H1 (cell line): ENCODE measurements at regions not wholly inside any gene's neighbourhood (a gene's known extent, or its start where the extent isn't known, plus 50 kb on each side); places are given as distances from the start of the nearest gene placed in this dataset.
A peak's percentile ranks its signal among the peaks of the same experiment; 100 is the strongest.

Source experiments
- CTCF ChIA-PET: fragments of 300-600 bp; sonication (Branson Sonifier 250); formaldehyde crosslinking; loops from one replicate; lab custom pipeline; 2021; ENCODE audit not compliant: partially characterized antibody; lab: Charles Lee
- POLR2A ChIA-PET: fragments of 300-600 bp; sonication (Branson Sonifier 250); formaldehyde crosslinking; loops from one replicate; lab custom pipeline; 2021; ENCODE audit warnings: inconsistent platforms; ENCODE audit not compliant: partially characterized antibody; lab: Charles Lee
- DNase-seq, 2 experiments: peaks; one replicate each; pipeline versions ENCODE4 v3.0.0 to v3.0.0-alpha.2; 2010 to 2022; ENCODE audit warnings: low spot score in 2 of 2, low read depth in 1 of 2, mixed read lengths in 1 of 2
- FAIRE-seq: peaks from 2 replicates; lab custom pipeline; 2011; peaks lifted over from hg19 to GRCh38; lab: Jason Lieb, UNC
- H2AFZ ChIP-seq: 2 replicates; pipeline ENCODE4 v1.8.1; 2012; ENCODE audit warnings: low read length, inconsistent platforms
- H2AK5ac ChIP-seq: 2 replicates; pipeline ENCODE4 v1.6.1; 2013; ENCODE audit warnings: low read depth, low read length
- H2BK120ac ChIP-seq: replicated peaks from 2 replicates; pipeline ENCODE3; 2013; ENCODE audit warnings: low read depth, low read length, inconsistent platforms
- H2BK12ac ChIP-seq: 2 replicates; pipeline ENCODE4 v1.6.1; 2013; ENCODE audit warnings: low read depth, low read length
- H2BK15ac ChIP-seq: 2 replicates; pipeline ENCODE4 v1.6.1; 2013; ENCODE audit warnings: low read length
- H2BK20ac ChIP-seq: 2 replicates; pipeline ENCODE4 v1.6.1; 2013; ENCODE audit warnings: low read length
- H2BK5ac ChIP-seq: 2 replicates; pipeline ENCODE4 v1.6.1; 2013; ENCODE audit warnings: low read depth, low read length
- H3K14ac ChIP-seq: 2 replicates; pipeline ENCODE4 v1.6.1; 2013; ENCODE audit warnings: inconsistent platforms; ENCODE audit not compliant: insufficient read length
- H3K18ac ChIP-seq: 2 replicates; pipeline ENCODE4 v1.6.1; 2013; ENCODE audit warnings: low read length; ENCODE audit errors: extremely low read depth
- H3K23ac ChIP-seq: 2 replicates; pipeline ENCODE4 v1.6.1; 2013; ENCODE audit warnings: inconsistent platforms; ENCODE audit not compliant: insufficient read length
- H3K23me2 ChIP-seq: 2 replicates; pipeline ENCODE4 v1.6.1; 2013; ENCODE audit warnings: low read depth, low read length
- H3K27ac ChIP-seq: 2 replicates; pipeline ENCODE4 v1.6.1; 2011; ENCODE audit warnings: low read depth, low read length, inconsistent platforms
- H3K27me3 ChIP-seq, 4 experiments: replicated peaks in 1 of 4; 1 replicate in 1 of 4; 2 replicates in 3 of 4; pipeline versions ENCODE4 v1.6.1 to v1.8.1; 2011 to 2013; ENCODE audit warnings: low read length in 3 of 4, mild to moderate bottlenecking in 3 of 4, inconsistent platforms in 2 of 4, mixed read lengths in 2 of 4, moderate library complexity in 1 of 4; ENCODE audit not compliant: control insufficient read depth in 3 of 4, insufficient read depth in 3 of 4; ENCODE audit errors: extremely low read depth in 1 of 4
- H3K36me3 ChIP-seq, 4 experiments: 2 replicates each; pipeline versions ENCODE4 v1.6.1 to v1.8.1; 2011 to 2013; ENCODE audit warnings: mild to moderate bottlenecking in 4 of 4, low read length in 3 of 4, moderate library complexity in 2 of 4, control low read depth in 1 of 4, inconsistent platforms in 1 of 4; ENCODE audit not compliant: insufficient read depth in 4 of 4, control insufficient read depth in 2 of 4
- H3K4ac ChIP-seq: replicated peaks from 2 replicates; pipeline ENCODE3; 2013; ENCODE audit warnings: low read length, low read depth, mixed read lengths, inconsistent platforms; ENCODE audit not compliant: insufficient read length
- H3K4me1 ChIP-seq, 4 experiments: replicated peaks in 1 of 4; 1 replicate in 1 of 4; 2 replicates in 3 of 4; pipeline versions ENCODE4 v1.6.1 to v1.8.1; 2011 to 2013; ENCODE audit warnings: low read length in 3 of 4, inconsistent platforms in 2 of 4, mixed read lengths in 1 of 4; ENCODE audit not compliant: insufficient read depth in 4 of 4, control insufficient read depth in 3 of 4
- H3K4me2 ChIP-seq, 2 experiments: 2 replicates each; pipeline versions ENCODE4 v1.6.1 to v1.8.1; 2011 to 2013; ENCODE audit warnings: low read depth in 2 of 2, low read length in 2 of 2, control low read depth in 1 of 2, inconsistent platforms in 1 of 2, mild to moderate bottlenecking in 1 of 2; ENCODE audit not compliant: insufficient read depth in 1 of 2
- H3K4me3 ChIP-seq, 4 experiments: fragments of 200-600, 300-600 bp in 1 of 4; sonication (generic), shearing (Covaris generic), sonication (Bioruptor Twin) in 1 of 4; 2 replicates each; pipeline versions ENCODE4 v1.5.1 to v1.8.1; 2011 to 2016; ENCODE audit warnings: low read length in 4 of 4, low read depth in 3 of 4, control low read depth in 2 of 4, inconsistent platforms in 2 of 4, mild to moderate bottlenecking in 2 of 4, mixed read lengths in 1 of 4, moderate library complexity in 1 of 4; ENCODE audit not compliant: insufficient read depth in 2 of 4; ENCODE audit errors: extremely low read depth in 1 of 4
- H3K56ac ChIP-seq: replicated peaks from 2 replicates; pipeline ENCODE3; 2013; ENCODE audit warnings: low read depth, mild to moderate bottlenecking, mixed read lengths, low read length, inconsistent platforms; ENCODE audit not compliant: insufficient read length
- H3K79me1 ChIP-seq: 2 replicates; pipeline ENCODE4 v1.6.1; 2013; ENCODE audit warnings: low read depth, low read length, control low read depth
- H3K79me2 ChIP-seq, 2 experiments: 2 replicates each; pipeline versions ENCODE4 v1.6.1 to v1.8.1; 2012 to 2013; ENCODE audit warnings: low read length in 2 of 2, mild to moderate bottlenecking in 2 of 2, inconsistent platforms in 1 of 2; ENCODE audit not compliant: insufficient read depth in 2 of 2, control insufficient read depth in 1 of 2
- H3K9ac ChIP-seq, 4 experiments: replicated peaks in 1 of 4; 1 replicate in 1 of 4; 2 replicates in 3 of 4; pipeline versions ENCODE4 v1.6.1 to v1.8.1; 2011 to 2013; ENCODE audit warnings: low read depth in 3 of 4, low read length in 3 of 4, control low read depth in 2 of 4, mild to moderate bottlenecking in 2 of 4, moderate library complexity in 2 of 4, inconsistent platforms in 1 of 4; ENCODE audit errors: extremely low read depth in 1 of 4
- H3K9me3 ChIP-seq, 2 experiments: 2 replicates each; pipeline versions ENCODE4 v1.6.1 to v1.8.1; 2012 to 2013; ENCODE audit warnings: mild to moderate bottlenecking in 2 of 2, moderate library complexity in 2 of 2, control low read depth in 1 of 2, inconsistent platforms in 1 of 2, low read depth in 1 of 2, low read length in 1 of 2, mixed read lengths in 1 of 2; ENCODE audit not compliant: insufficient read depth in 2 of 2
- H4K20me1 ChIP-seq, 2 experiments: replicated peaks in 1 of 2; 2 replicates each; pipeline versions ENCODE3 to v1.8.1; 2011 to 2013; ENCODE audit warnings: inconsistent platforms in 2 of 2, low read length in 2 of 2, mild to moderate bottlenecking in 1 of 2; ENCODE audit not compliant: insufficient read depth in 2 of 2, control insufficient read depth in 1 of 2
- H4K5ac ChIP-seq: 2 replicates; pipeline ENCODE4 v1.6.1; 2013; ENCODE audit warnings: low read length, low read depth, mixed read lengths, inconsistent platforms; ENCODE audit not compliant: insufficient read length
- H4K8ac ChIP-seq: 2 replicates; pipeline ENCODE4 v1.8.0; 2013; ENCODE audit warnings: mild to moderate bottlenecking, moderate library complexity, low read length, inconsistent platforms; ENCODE audit not compliant: insufficient read depth; ENCODE audit errors: extremely low read depth
- H4K91ac ChIP-seq: replicated peaks from 2 replicates; pipeline ENCODE3; 2013; ENCODE audit warnings: low read length, mixed read lengths, inconsistent platforms; ENCODE audit not compliant: insufficient read length
- RAD21 ChIP-seq, 2 experiments: IDR thresholded peaks in 1 of 2; conservative IDR thresholded peaks in 1 of 2; 2 replicates each; pipeline ENCODE4 v1.6.1; 2011; ENCODE audit warnings: low read depth in 2 of 2, low read length in 2 of 2, improper control_type of control experiment in 1 of 2, inconsistent platforms in 1 of 2, mild to moderate bottlenecking in 1 of 2, moderate library complexity in 1 of 2
- ZNF274 ChIP-seq: IDR thresholded peaks from 2 replicates; pipeline ENCODE4 v1.7.0; 2012; ENCODE audit warnings: low read length, borderline replicate concordance; ENCODE audit errors: extremely low read depth
- WGBS, 2 experiments: shearing (Covaris generic) in 1 of 2; methylation state at CpG; one replicate each; pipeline versions ENCODE4 v1.1.6 to v1.1.7; 2013 to 2015; ENCODE audit warnings: low lambda C conversion rate in 2 of 2, mixed read lengths in 2 of 2, inconsistent platforms in 1 of 2, low coverage in 1 of 2, missing lambda C conversion rate in 1 of 2; ENCODE audit not compliant: insufficient replicate concordance in 2 of 2, insufficient coverage in 1 of 2, insufficient read length in 1 of 2; ENCODE audit errors: extremely low coverage in 1 of 2, missing lambda C conversion rate in 1 of 2; 5-methylcytosine and 5-hydroxymethylcytosine counted together

DNA sequence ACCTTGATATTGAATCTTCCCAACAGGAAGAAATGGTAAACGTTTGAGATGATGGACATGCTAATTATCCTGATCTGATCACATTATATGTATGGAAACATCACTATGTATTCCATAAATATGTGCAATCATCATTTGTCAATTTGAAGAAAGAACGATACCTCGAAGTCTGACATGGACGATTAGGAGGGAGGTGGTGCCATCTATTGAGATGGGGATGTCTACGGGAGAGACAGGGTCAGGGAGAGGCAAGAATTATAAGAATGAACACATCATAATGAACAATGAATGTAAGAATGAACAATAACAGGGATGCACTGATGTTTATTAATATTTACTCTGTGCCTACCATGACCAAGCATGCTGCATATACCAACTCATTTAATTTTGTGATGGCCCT, 93.7 kb upstream of the SOD3 start:
- no peak overlapping the region for H3K4me3 ChIP-seq
- DNase-seq (no peak), FAIRE-seq (no peak)
- H3K14ac ChIP-seq: no peak overlapping the region
- no peak overlapping the region for H2BK20ac ChIP-seq
- no peak overlapping the region for H4K8ac ChIP-seq
- no peak overlapping the region for H2AFZ ChIP-seq
- H2BK120ac ChIP-seq: no peak overlapping the region
- no peak overlapping the region for H3K4ac ChIP-seq
- CTCF ChIA-PET: interaction anchor here (1.0 to 4.1 kb wide), 2 partner anchors 13 to 226 kb away, joined by 3 to 24 read pairs; no protein-coding TSS in a partner anchor
- H4K5ac ChIP-seq: no peak overlapping the region
- no peak overlapping the region for H2AK5ac ChIP-seq
- peaks cover 0 to 4% (median 0%) of the 10 kb centered on the region in 4 experiments; a peak in 2 of 7 replicates for H3K4me1 ChIP-seq
- no peak overlapping the region for H3K9ac ChIP-seq
- POLR2A ChIA-PET: no interaction called here
- no peak overlapping the region for H3K27ac ChIP-seq
- H3K23me2 ChIP-seq: no peaks in the 10 kb centered on the region
- no peak overlapping the region for H3K4me2 ChIP-seq
- no peak overlapping the region for H3K56ac ChIP-seq
- no peaks in the 10 kb centered on the region for H3K79me1 ChIP-seq
- H2BK12ac ChIP-seq: no peak overlapping the region
- no peak overlapping the region for H3K18ac ChIP-seq
- no peak overlapping the region for H3K23ac ChIP-seq
- no peak overlapping the region for H2BK15ac ChIP-seq
- WGBS, 2 experiments: 84% methylated on average over 5 of the region's 5 CpGs; no CpG with 5 or more reads in 1 of the 2 experiments
- no peaks in the 10 kb centered on the region for H4K20me1 ChIP-seq
- H3K36me3 ChIP-seq: no peaks in the 10 kb centered on the region
- H2BK5ac ChIP-seq: no peak overlapping the region
- no peaks in the 10 kb centered on the region for H3K27me3 ChIP-seq
- TF ChIP-seq RAD21 (IDR thresholded peaks at IDR 0.05 in 1 of 2, conservative IDR thresholded peaks at IDR 0.05 in 1 of 2; ENCODE audit: low read depth in 2 of 2, low read length in 2 of 2) (peak; percentile 22 to 24; a peak in 3 of 4 replicates), ZNF274 (no peak)
- no peaks in the 10 kb centered on the region for H3K79me2 ChIP-seq
- no peaks in the 10 kb centered on the region for H3K9me3 ChIP-seq
- no peak overlapping the region for H4K91ac ChIP-seq
